Cardiac muscle cell (in vitro differentiated cells and primary cell): ENCODE measurements at regions not wholly inside any gene's neighbourhood (a gene's known extent, or its start where the extent isn't known, plus 50 kb on each side); places are given as distances from the start of the nearest gene placed in this dataset.

Source experiments
- DNase-seq, 2 donors: peaks; one replicate each; pipeline versions ENCODE4 v3.0.0 to v3.0.0-alpha.2; 2010 to 2017; ENCODE audit warnings: low read depth in 1 of 2, low spot score in 1 of 2
- H3K27ac ChIP-seq: fragments of 200-600 bp; sonication (generic); 2 replicates; pipeline ENCODE4 v1.5.1; 2016
- H3K27me3 ChIP-seq: fragments of 200-600 bp; sonication (generic); 2 replicates; pipeline ENCODE4 v1.6.0; 2016; ENCODE audit warnings: control low read depth
- H3K36me3 ChIP-seq: fragments of 200-600 bp; sonication (generic); 2 replicates; pipeline ENCODE4 v1.5.1; 2016; ENCODE audit warnings: control low read depth
- H3K4me1 ChIP-seq: fragments of 200-600 bp; sonication (generic); 2 replicates; pipeline ENCODE4 v1.8.1; 2017; ENCODE audit warnings: low read depth, mild to moderate bottlenecking, mixed run types
- H3K4me3 ChIP-seq: fragments of 200-600 bp; sonication (generic); 2 replicates; pipeline ENCODE4 v1.5.1; 2016; ENCODE audit warnings: mild to moderate bottlenecking
- H3K9me3 ChIP-seq: fragments of 200-600 bp; sonication (generic); 2 replicates; pipeline ENCODE4 v1.5.1; 2017; ENCODE audit warnings: low read depth, mild to moderate bottlenecking, control low read depth
- CTCF ChIP-seq: IDR thresholded peaks from 2 replicates; pipeline ENCODE4 v1.5.1; 2012; ENCODE audit warnings: low read depth, mild to moderate bottlenecking, low read length

- no peaks in the 10 kb centered on the region for H3K27me3 ChIP-seq
- H3K9me3 ChIP-seq = no peaks in the 10 kb centered on the region
- H3K36me3 ChIP-seq = no peaks in the 10 kb centered on the region
- no peak overlapping the region for H3K27ac ChIP-seq
- H3K4me3 ChIP-seq = no peak overlapping the region
- peaks cover 2% of the 10 kb centered on the region for H3K4me1 ChIP-seq
- TF ChIP-seq CTCF = no peak
- no peak for DNase-seq
Measured at GRCh38 chr20:58596244-58596643, 54.8 kb upstream of the STX16 start.

DNA sequence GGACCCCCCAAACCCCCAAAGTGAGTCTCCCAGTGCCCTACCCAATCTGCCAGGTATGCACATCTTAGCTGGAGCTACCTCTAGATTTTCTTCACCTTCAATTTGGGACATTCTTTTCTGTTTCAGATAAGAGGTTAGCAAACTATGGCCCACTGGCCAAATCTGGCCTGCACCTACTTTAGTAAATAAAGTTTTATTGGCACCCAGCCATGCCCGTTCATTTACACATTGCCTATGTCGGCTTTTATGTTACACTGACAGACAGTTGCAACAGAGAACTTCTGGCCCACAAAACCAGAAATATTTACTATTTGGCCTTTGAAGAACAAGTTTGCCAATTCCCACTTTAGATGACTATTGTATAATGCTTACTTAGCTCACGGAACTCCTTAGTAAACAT, 55.9 kb upstream of the STX16 start:
- Histone ChIP-seq H3K27me3 (no peaks in the 10 kb centered on the region), H3K36me3 (no peaks in the 10 kb centered on the region), H3K27ac (no peak overlapping the region), H3K4me1 (peaks cover 2% of the 10 kb centered on the region), H3K4me3 (no peak overlapping the region), H3K9me3 (no peaks in the 10 kb centered on the region)
- no peak for DNase-seq
- TF ChIP-seq CTCF = no peak

- no peaks in the 10 kb centered on the region for H3K9me3 ChIP-seq
- peaks cover 2% of the 10 kb centered on the region for H3K4me1 ChIP-seq
- no peak for DNase-seq
- H3K27me3 ChIP-seq = no peaks in the 10 kb centered on the region
- no peak for TF ChIP-seq CTCF
- no peak overlapping the region for H3K4me3 ChIP-seq
- no peaks in the 10 kb centered on the region for H3K36me3 ChIP-seq
- H3K27ac ChIP-seq = no peak overlapping the region
Measured at GRCh38 chr20:58593880-58594638, 57.0 kb upstream of the STX16 start.

GRCh38 chr20:58592076-58592695, 58.9 kb upstream of the STX16 start:
- no peak for DNase-seq
- Histone ChIP-seq H3K4me3 (no peak overlapping the region), H3K4me1 (no peaks in the 10 kb centered on the region), H3K27me3 (no peaks in the 10 kb centered on the region), H3K27ac (no peak overlapping the region), H3K36me3 (no peaks in the 10 kb centered on the region), H3K9me3 (no peaks in the 10 kb centered on the region)
- no peak for TF ChIP-seq CTCF

GRCh38 chr20:58590679-58591473, 60.2 kb upstream of the STX16 start:
- no peaks in the 10 kb centered on the region for H3K27me3 ChIP-seq
- no peak for TF ChIP-seq CTCF
- no peaks in the 10 kb centered on the region for H3K36me3 ChIP-seq
- no peaks in the 10 kb centered on the region for H3K4me1 ChIP-seq
- no peak overlapping the region for H3K4me3 ChIP-seq
- no peak for DNase-seq
- no peaks in the 10 kb centered on the region for H3K9me3 ChIP-seq
- no peak overlapping the region for H3K27ac ChIP-seq
